ENCODE measurements at regions not wholly inside any gene's neighbourhood (a gene's known extent, or its start where the extent isn't known, plus 50 kb on each side); places are given as distances from the start of the nearest gene placed in this dataset.
"Not testable (repeated sequence)": the region's sequence is repeated elsewhere in the genome, so short reads cannot be mapped to it uniquely, and the experiment has no call there.

GRCh38 chr7:66503551-66504031, 125.1 kb upstream of the KCTD7 start:
- DNase-seq: no peak

GRCh38 chr7:66504131-66504530, 124.5 kb upstream of the KCTD7 start:
- DNase-seq: no peak

GRCh38 chr7:66505009-66505408, 123.7 kb upstream of the KCTD7 start:
- DNase-seq: no peak

- DNase-seq: no peak
Measured at GRCh38 chr7:66505531-66506451, 122.9 kb upstream of the KCTD7 start.

GRCh38 chr7:66506703-66507102, 122.0 kb upstream of the KCTD7 start:
- not testable (repeated sequence) for DNase-seq

GRCh38 chr7:66507764-66508296, 120.9 kb upstream of the KCTD7 start:
- no peak for DNase-seq

GRCh38 chr7:66508431-66508830, 120.2 kb upstream of the KCTD7 start:
- DNase-seq: no peak

- no peak for DNase-seq
Measured at GRCh38 chr7:66514050-66514449, 114.6 kb upstream of the KCTD7 start.

- DNase-seq: no peak
Measured at GRCh38 chr7:66517212-66517909, 111.3 kb upstream of the KCTD7 start.

GRCh38 chr7:66518151-66518691, 110.5 kb upstream of the KCTD7 start:
- no peak for DNase-seq

- DNase-seq: no peak
Measured at GRCh38 chr7:66521675-66522074, 107.0 kb upstream of the KCTD7 start.

GRCh38 chr7:66522518-66522917, 106.2 kb upstream of the KCTD7 start:
- no peak for DNase-seq

- no peak for DNase-seq
Measured at GRCh38 chr7:66523409-66523808, 105.3 kb upstream of the KCTD7 start.

- DNase-seq: no peak
Measured at GRCh38 chr7:66524738-66525137, 103.9 kb upstream of the KCTD7 start.

GRCh38 chr7:66526782-66527181, 101.9 kb upstream of the KCTD7 start:
- DNase-seq: not testable (repeated sequence)

GRCh38 chr7:66528652-66529051, 100.0 kb upstream of the KCTD7 start:
- no peak for DNase-seq

GRCh38 chr7:66529883-66530610, 98.6 kb upstream of the KCTD7 start:
- DNase-seq: no peak

- no peak for DNase-seq
Measured at GRCh38 chr7:66535414-66536329, 93.0 kb upstream of the KCTD7 start.

GRCh38 chr7:66537380-66537779, 91.3 kb upstream of the KCTD7 start:
- DNase-seq: no peak

GRCh38 chr7:66537876-66538275, 90.8 kb upstream of the KCTD7 start:
- no peak for DNase-seq

GRCh38 chr7:66539264-66539623, 89.4 kb upstream of the KCTD7 start:
- DNase-seq: no peak
